Kidney epithelial cell (primary cell): ENCODE measurements at regions not wholly inside any gene's neighbourhood (a gene's known extent, or its start where the extent isn't known, plus 50 kb on each side); places are given as distances from the start of the nearest gene placed in this dataset.

Experiments
- DNase-seq: peaks from one replicate; pipeline ENCODE4 v3.0.0-alpha.2; 2010; ENCODE audit warnings: low read depth
- H3K27me3 ChIP-seq: 2 replicates; pipeline ENCODE4 v1.6.0; 2011; ENCODE audit warnings: low read length; ENCODE audit not compliant: control insufficient read depth, insufficient read depth
- H3K36me3 ChIP-seq: 2 replicates; pipeline ENCODE4 v1.5.1; 2011; ENCODE audit warnings: low read length; ENCODE audit not compliant: control insufficient read depth, insufficient read depth
- H3K4me3 ChIP-seq: 2 replicates; pipeline ENCODE4 v1.5.1; 2011; ENCODE audit warnings: low read depth, mild to moderate bottlenecking, control low read depth, low read length
- CTCF ChIP-seq: IDR thresholded peaks from 2 replicates; pipeline ENCODE4 v1.5.1; 2011; ENCODE audit warnings: mild to moderate bottlenecking, moderate library complexity, low read length, control low read depth, inconsistent platforms; ENCODE audit not compliant: insufficient read depth, poor library complexity, severe bottlenecking

- no peak for DNase-seq
Measured at GRCh38 chr15:46014532-46014931, 379.7 kb downstream of the SQOR start.

GRCh38 chr15:46034755-46035154 lies 399.9 kb downstream of the SQOR start:
- Histone ChIP-seq H3K4me3 (no peak overlapping the region), H3K36me3 (no peaks in the 10 kb centered on the region), H3K27me3 (no peaks in the 10 kb centered on the region)
- DNase-seq = no peak
- no peak for TF ChIP-seq CTCF

More at GRCh38 chr15:46014532-46014931, 379.7 kb downstream of the SQOR start:
- H3K27me3 ChIP-seq = no peaks in the 10 kb centered on the region
- no peaks in the 10 kb centered on the region for H3K36me3 ChIP-seq
- no peak overlapping the region for H3K4me3 ChIP-seq
- TF ChIP-seq CTCF = no peak

GRCh38 chr15:46039703-46040102 lies 404.9 kb downstream of the SQOR start:
- no peak overlapping the region for H3K4me3 ChIP-seq
- no peaks in the 10 kb centered on the region for H3K36me3 ChIP-seq
- no peak for TF ChIP-seq CTCF
- no peaks in the 10 kb centered on the region for H3K27me3 ChIP-seq
- no peak for DNase-seq

- Histone ChIP-seq H3K36me3 (no peaks in the 10 kb centered on the region), H3K27me3 (no peaks in the 10 kb centered on the region), H3K4me3 (no peak overlapping the region)
- TF ChIP-seq CTCF = no peak
- no peak for DNase-seq
Measured at GRCh38 chr15:46041905-46042304, 407.1 kb downstream of the SQOR start.

GRCh38 chr15:46059921-46060594 lies 425.2 kb downstream of the SQOR start:
- DNase-seq = no peak
- no peak for TF ChIP-seq CTCF

GRCh38 chr15:46061002-46061401 lies 426.2 kb downstream of the SQOR start:
- TF ChIP-seq CTCF = no peak
- no peak for DNase-seq
- no peaks in the 10 kb centered on the region for H3K36me3 ChIP-seq
- H3K27me3 ChIP-seq = no peaks in the 10 kb centered on the region
- no peak overlapping the region for H3K4me3 ChIP-seq

More at GRCh38 chr15:46059921-46060594, 425.2 kb downstream of the SQOR start:
- no peaks in the 10 kb centered on the region for H3K36me3 ChIP-seq
- H3K27me3 ChIP-seq = no peaks in the 10 kb centered on the region
- no peak overlapping the region for H3K4me3 ChIP-seq
